H9 (cell line): ENCODE measurements at regions not wholly inside any gene's neighbourhood (a gene's known extent, or its start where the extent isn't known, plus 50 kb on each side); places are given as distances from the start of the nearest gene placed in this dataset.

Source experiments
- DNase-seq: peaks from one replicate; pipeline ENCODE4 v3.0.0-alpha.2; 2017
- H2AFZ ChIP-seq: one replicate; pipeline ENCODE4 v1.6.1; 2013; ENCODE audit warnings: mild to moderate bottlenecking, low read length, control low read depth, moderate library complexity
- H2AK5ac ChIP-seq: 2 replicates; pipeline ENCODE4 v1.6.1; 2013; ENCODE audit warnings: low read length, control low read depth, mixed read lengths; ENCODE audit not compliant: insufficient read length
- H2BK120ac ChIP-seq: one replicate; pipeline ENCODE4 v1.6.1; 2013; ENCODE audit warnings: low read depth, mild to moderate bottlenecking, low read length, control low read depth, inconsistent platforms; ENCODE audit not compliant: poor library complexity, severe bottlenecking
- H2BK12ac ChIP-seq: 2 replicates; pipeline ENCODE4 v1.6.1; 2013; ENCODE audit warnings: low read length, control low read depth, mixed read lengths, low read depth; ENCODE audit not compliant: insufficient read length
- H2BK15ac ChIP-seq: 2 replicates; pipeline ENCODE4 v1.6.1; 2013; ENCODE audit warnings: low read depth, low read length, control low read depth
- H2BK20ac ChIP-seq: one replicate; pipeline ENCODE4 v1.6.1; 2013; ENCODE audit warnings: low read depth, mild to moderate bottlenecking, low read length, control low read depth, inconsistent platforms; ENCODE audit not compliant: poor library complexity, severe bottlenecking
- H2BK5ac ChIP-seq: 2 replicates; pipeline ENCODE4 v1.6.1; 2013; ENCODE audit warnings: low read length, control low read depth, mixed read lengths; ENCODE audit not compliant: insufficient read length
- H3K14ac ChIP-seq: 2 replicates; pipeline ENCODE4 v1.6.1; 2013; ENCODE audit warnings: low read length, control low read depth; ENCODE audit not compliant: insufficient read depth
- H3K18ac ChIP-seq: 2 replicates; pipeline ENCODE4 v1.6.1; 2013; ENCODE audit warnings: low read depth, mild to moderate bottlenecking, mixed read lengths, low read length, control low read depth; ENCODE audit not compliant: insufficient read length
- H3K23ac ChIP-seq: 2 replicates; pipeline ENCODE4 v1.6.1; 2013; ENCODE audit warnings: low read length, control low read depth, mixed read lengths, low read depth; ENCODE audit not compliant: insufficient read length
- H3K23me2 ChIP-seq: 2 replicates; pipeline ENCODE4 v1.6.1; 2013; ENCODE audit warnings: low read depth, mild to moderate bottlenecking, mixed read lengths, low read length, control low read depth; ENCODE audit not compliant: insufficient read length, poor library complexity, severe bottlenecking
- H3K27ac ChIP-seq: 2 replicates; pipeline ENCODE4 v1.5.1; 2013; ENCODE audit warnings: low read length, control low read depth, mixed read lengths, low read depth; ENCODE audit not compliant: insufficient read length
- H3K27me3 ChIP-seq: 2 replicates; pipeline ENCODE4 v1.6.1; 2013; ENCODE audit warnings: low read length, control low read depth, inconsistent platforms; ENCODE audit not compliant: insufficient read depth
- H3K4ac ChIP-seq: 2 replicates; pipeline ENCODE4 v1.6.1; 2013; ENCODE audit warnings: low read depth, mild to moderate bottlenecking, control low read depth, inconsistent platforms, low read length, moderate library complexity
- H3K4me1 ChIP-seq: 2 replicates; pipeline ENCODE4 v1.6.1; 2013; ENCODE audit warnings: low read length, control low read depth, inconsistent platforms; ENCODE audit not compliant: insufficient read depth
- H3K4me2 ChIP-seq: 2 replicates; pipeline ENCODE4 v1.6.1; 2013; ENCODE audit warnings: low read length, control low read depth, mixed read lengths; ENCODE audit not compliant: insufficient read length, insufficient read depth
- H3K56ac ChIP-seq: 2 replicates; pipeline ENCODE4 v1.6.1; 2013; ENCODE audit warnings: low read depth, mild to moderate bottlenecking, mixed read lengths, low read length, control low read depth; ENCODE audit not compliant: insufficient read length
- H3K79me1 ChIP-seq: 2 replicates; pipeline ENCODE4 v1.6.1; 2013; ENCODE audit warnings: low read depth, mild to moderate bottlenecking, moderate library complexity, low read length, control low read depth, inconsistent platforms; ENCODE audit not compliant: insufficient read depth, poor library complexity, severe bottlenecking
- H3K79me2 ChIP-seq: 2 replicates; pipeline ENCODE4 v1.6.1; 2013; ENCODE audit warnings: low read length, control low read depth, inconsistent platforms; ENCODE audit not compliant: insufficient read depth
- H3K9ac ChIP-seq: 2 replicates; pipeline ENCODE4 v1.6.1; 2013; ENCODE audit warnings: low read length, control low read depth, mixed read lengths; ENCODE audit not compliant: insufficient read length; ENCODE audit errors: extremely low read depth
- H3K9me3 ChIP-seq: one replicate; pipeline ENCODE4 v1.6.1; 2013; ENCODE audit warnings: low read depth, low read length, inconsistent platforms; ENCODE audit not compliant: control insufficient read depth
- H3T11ph ChIP-seq: one replicate; pipeline ENCODE4 v1.6.1; 2013; ENCODE audit warnings: mild to moderate bottlenecking, low read length, control low read depth, inconsistent platforms
- H4K20me1 ChIP-seq: one replicate; pipeline ENCODE4 v1.6.1; 2013; ENCODE audit not compliant: control insufficient read depth, insufficient read length, insufficient read depth
- H4K5ac ChIP-seq: 2 replicates; pipeline ENCODE4 v1.6.1; 2013; ENCODE audit warnings: low read depth, mild to moderate bottlenecking, mixed read lengths, low read length, control low read depth; ENCODE audit not compliant: insufficient read length
- H4K8ac ChIP-seq: replicated peaks from 2 replicates; pipeline ENCODE4 v1.6.1; 2013; ENCODE audit warnings: low read length, control low read depth, mixed read lengths, low read depth; ENCODE audit not compliant: insufficient read length
- H4K91ac ChIP-seq: 2 replicates; pipeline ENCODE4 v1.6.1; 2013; ENCODE audit warnings: low read depth, mild to moderate bottlenecking, moderate library complexity, mixed read lengths, low read length, control low read depth; ENCODE audit not compliant: insufficient read length
- H3K27ac Mint-ChIP-seq, 3 experiments: 2 replicates in 2 of 3; 3 replicates in 1 of 3; pipeline ENCODE4 v1.8.0; 2020 to 2021; ENCODE audit warnings: mixed read lengths in 3 of 3, mild to moderate bottlenecking in 1 of 3, moderate library complexity in 1 of 3
- H3K27me3 Mint-ChIP-seq: 2 replicates; pipeline ENCODE4 v1.8.0; 2021; ENCODE audit warnings: low read depth, mild to moderate bottlenecking, moderate library complexity, mixed read lengths
- H3K36me3 Mint-ChIP-seq, 3 experiments: 2 replicates in 2 of 3; 3 replicates in 1 of 3; pipeline ENCODE4 v1.8.0; 2020 to 2021; ENCODE audit warnings: low read depth in 3 of 3, mixed read lengths in 3 of 3; ENCODE audit not compliant: insufficient read depth in 1 of 3
- H3K4me1 Mint-ChIP-seq, 2 experiments: 2 replicates each; pipeline ENCODE4 v1.8.0; 2020; ENCODE audit warnings: mixed read lengths in 2 of 2
- H3K4me3 Mint-ChIP-seq, 2 experiments: 2 replicates in 1 of 2; 3 replicates in 1 of 2; pipeline ENCODE4 v1.8.0; 2020 to 2021; ENCODE audit warnings: mild to moderate bottlenecking in 2 of 2, mixed read lengths in 2 of 2, moderate library complexity in 1 of 2
- H3K9me3 Mint-ChIP-seq, 2 experiments: 2 replicates in 1 of 2; 3 replicates in 1 of 2; pipeline ENCODE4 v1.8.0; 2020; ENCODE audit warnings: mild to moderate bottlenecking in 2 of 2, mixed read lengths in 2 of 2, moderate library complexity in 1 of 2
- WGBS: extraction: QIAGEN DNeasy Blood & Tissue Kit; methylation state at CpG from one replicate; pipeline ENCODE4 v1.1.7; 2013; ENCODE audit warnings: missing lambda C conversion rate, low lambda C conversion rate, mixed read lengths; ENCODE audit not compliant: insufficient read length; ENCODE audit errors: extremely low coverage; 5-methylcytosine and 5-hydroxymethylcytosine counted together
- TF ChIP-seq, protein P1 (sequence below): fragments of 200-600 bp; sonication (generic); conservative IDR thresholded peaks from 3 replicates; pipeline ENCODE4 v1.8.0; 2021; ENCODE audit warnings: antibody characterized with exemption, mild to moderate bottlenecking

GRCh38 chrX:33330798-33331197 is 119.4 kb upstream of the DMD start:
- H3K18ac ChIP-seq = no peak overlapping the region
- no peak overlapping the region for H2AK5ac ChIP-seq
- no peak overlapping the region for H4K8ac ChIP-seq
- H3K4ac ChIP-seq = no peak overlapping the region
- Mint-ChIP-seq H3K27me3 (no peaks in the 10 kb centered on the region), H3K9me3 (peaks cover 0 to 1% of the 10 kb centered on the region in 2 experiments; a peak in 2 of 5 replicates), H3K27ac (no peak overlapping the region), H3K36me3 (no peaks in the 10 kb centered on the region; a peak in 1 of 7 replicates), H3K4me3 (no peak overlapping the region), H3K4me1 (peaks cover 0 to 5% of the 10 kb centered on the region in 2 experiments)
- WGBS = no CpG with 5 or more reads among the region's 3 CpGs
- no peak overlapping the region for H2BK20ac ChIP-seq
- no peaks in the 10 kb centered on the region for H4K20me1 ChIP-seq
- no peak for DNase-seq
- H3K79me1 ChIP-seq = no peaks in the 10 kb centered on the region
- no peak overlapping the region for H4K5ac ChIP-seq
- TF ChIP-seq, protein P1, sequence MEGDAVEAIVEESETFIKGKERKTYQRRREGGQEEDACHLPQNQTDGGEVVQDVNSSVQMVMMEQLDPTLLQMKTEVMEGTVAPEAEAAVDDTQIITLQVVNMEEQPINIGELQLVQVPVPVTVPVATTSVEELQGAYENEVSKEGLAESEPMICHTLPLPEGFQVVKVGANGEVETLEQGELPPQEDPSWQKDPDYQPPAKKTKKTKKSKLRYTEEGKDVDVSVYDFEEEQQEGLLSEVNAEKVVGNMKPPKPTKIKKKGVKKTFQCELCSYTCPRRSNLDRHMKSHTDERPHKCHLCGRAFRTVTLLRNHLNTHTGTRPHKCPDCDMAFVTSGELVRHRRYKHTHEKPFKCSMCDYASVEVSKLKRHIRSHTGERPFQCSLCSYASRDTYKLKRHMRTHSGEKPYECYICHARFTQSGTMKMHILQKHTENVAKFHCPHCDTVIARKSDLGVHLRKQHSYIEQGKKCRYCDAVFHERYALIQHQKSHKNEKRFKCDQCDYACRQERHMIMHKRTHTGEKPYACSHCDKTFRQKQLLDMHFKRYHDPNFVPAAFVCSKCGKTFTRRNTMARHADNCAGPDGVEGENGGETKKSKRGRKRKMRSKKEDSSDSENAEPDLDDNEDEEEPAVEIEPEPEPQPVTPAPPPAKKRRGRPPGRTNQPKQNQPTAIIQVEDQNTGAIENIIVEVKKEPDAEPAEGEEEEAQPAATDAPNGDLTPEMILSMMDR = no peak
- H2BK120ac ChIP-seq = no peak overlapping the region
- no peak overlapping the region for H3K4me2 ChIP-seq
- H3K23ac ChIP-seq = no peak overlapping the region
- no peaks in the 10 kb centered on the region for H3K23me2 ChIP-seq
- no peak overlapping the region for H3T11ph ChIP-seq
- H3K56ac ChIP-seq = no peak overlapping the region
- no peak overlapping the region for H3K9ac ChIP-seq
- no peak overlapping the region for H2BK12ac ChIP-seq
- no peaks in the 10 kb centered on the region; the same call in 1 of the 2 replicates for H3K4me1 ChIP-seq
- H3K9me3 ChIP-seq = no peaks in the 10 kb centered on the region
- H4K91ac ChIP-seq = no peak overlapping the region
- H3K79me2 ChIP-seq = no peaks in the 10 kb centered on the region
- no peak overlapping the region for H2BK5ac ChIP-seq
- no peak overlapping the region for H3K14ac ChIP-seq
- no peak overlapping the region for H2AFZ ChIP-seq
- H3K27ac ChIP-seq = no peak overlapping the region
- no peak overlapping the region for H2BK15ac ChIP-seq
- no peaks in the 10 kb centered on the region for H3K27me3 ChIP-seq
